ENCODE measurements at regions not wholly inside any gene's neighbourhood (a gene's known extent, or its start where the extent isn't known, plus 50 kb on each side); places are given as distances from the start of the nearest gene placed in this dataset.

DNA sequence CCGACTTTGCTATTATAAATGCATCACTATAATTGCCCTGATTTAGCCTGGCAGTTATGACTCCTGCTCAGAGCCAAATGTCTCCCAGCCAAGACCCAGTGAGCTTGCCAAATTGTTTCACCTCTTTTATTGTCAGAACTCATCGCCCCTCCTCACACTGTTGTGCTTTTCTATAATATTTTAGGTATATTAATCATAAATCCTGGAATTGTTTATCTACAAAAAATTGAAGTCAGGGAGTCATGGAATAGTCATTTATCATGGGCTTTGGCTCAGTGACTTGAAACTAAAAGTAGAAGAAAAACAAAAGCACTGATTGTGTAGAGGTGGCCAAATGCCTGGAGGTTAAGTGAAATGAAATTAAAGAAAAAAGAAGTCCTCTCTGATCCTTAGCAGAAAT lies 85.6 kb downstream of the PFDN4 start:
- no peaks in the 10 kb centered on the region for H3K36me3 ChIP-seq (ENCODE audit: insufficient read depth, low read length)
- WGBS: 95% methylated on average over 1 of the region's 2 CpGs
- no peak overlapping the region for H3K27ac ChIP-seq (ENCODE audit: low read depth, low read length)
- no peaks in the 10 kb centered on the region for H3K9me3 ChIP-seq (ENCODE audit: insufficient read depth, low read depth, low read length)
- no peak overlapping the region for H3K4me3 ChIP-seq (ENCODE audit: low read length)
- no peaks in the 10 kb centered on the region for H3K27me3 ChIP-seq (ENCODE audit: insufficient read depth, low read length)
- H3K4me1 ChIP-seq (ENCODE audit: insufficient read depth, low read length): peaks cover 20% of the 10 kb centered on the region
- H3K9ac ChIP-seq (ENCODE audit: low read depth, low read length): no peak overlapping the region

DNA sequence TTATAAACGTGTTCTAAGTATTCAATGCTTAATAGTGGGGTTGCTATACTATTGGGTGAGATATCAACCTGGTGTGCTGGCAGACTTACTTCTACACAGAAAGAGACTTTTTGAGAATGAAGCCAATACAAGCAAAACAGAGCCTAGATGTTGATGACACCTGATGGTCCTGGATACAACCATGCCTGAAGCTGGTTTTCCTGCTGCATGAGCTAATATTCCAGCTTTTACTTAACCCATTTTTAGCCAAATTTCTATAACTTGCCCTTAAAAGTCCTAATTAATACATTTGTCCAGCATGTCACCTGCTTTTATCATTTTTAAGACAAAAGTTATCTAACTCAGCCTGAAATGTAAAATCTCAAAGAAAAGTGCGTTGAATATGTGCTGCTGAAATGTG lies 86.2 kb downstream of the PFDN4 start:
- H3K4me3 ChIP-seq (ENCODE audit: low read length): no peak overlapping the region
- 100% methylated on average over 1 of the region's 2 CpGs for WGBS
- H3K9me3 ChIP-seq (ENCODE audit: insufficient read depth, low read depth, low read length): no peaks in the 10 kb centered on the region
- no peaks in the 10 kb centered on the region for H3K36me3 ChIP-seq (ENCODE audit: insufficient read depth, low read length)
- H3K9ac ChIP-seq (ENCODE audit: low read depth, low read length): no peak overlapping the region
- H3K27ac ChIP-seq (ENCODE audit: low read depth, low read length): no peak overlapping the region
- H3K27me3 ChIP-seq (ENCODE audit: insufficient read depth, low read length): no peaks in the 10 kb centered on the region
- peaks cover 20% of the 10 kb centered on the region for H3K4me1 ChIP-seq (ENCODE audit: insufficient read depth, low read length)

DNA sequence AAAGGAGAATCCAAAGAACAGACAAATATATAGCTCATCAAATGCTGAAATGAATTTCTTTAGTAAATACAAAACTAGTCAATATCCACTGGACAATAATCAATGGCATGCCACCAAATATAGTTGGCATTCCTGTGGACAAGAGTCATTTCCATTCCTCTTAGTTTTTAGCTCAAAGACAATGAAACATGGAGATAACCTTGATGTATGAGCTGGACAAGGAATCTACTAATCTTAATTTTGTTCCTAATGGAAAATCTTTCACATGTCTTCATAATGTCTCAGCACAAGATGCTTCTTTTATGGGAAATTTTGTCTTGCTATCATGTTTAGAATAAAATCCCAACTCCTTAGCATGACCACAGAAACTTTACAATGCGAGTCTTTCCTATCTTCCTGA lies 87.8 kb downstream of the PFDN4 start:
- Histone ChIP-seq H3K9ac (ENCODE audit: low read depth, low read length) (no peak overlapping the region), H3K36me3 (ENCODE audit: insufficient read depth, low read length) (no peaks in the 10 kb centered on the region), H3K27ac (ENCODE audit: low read depth, low read length) (no peak overlapping the region), H3K4me1 (ENCODE audit: insufficient read depth, low read length) (peaks cover 20% of the 10 kb centered on the region), H3K27me3 (ENCODE audit: insufficient read depth, low read length) (no peaks in the 10 kb centered on the region), H3K9me3 (ENCODE audit: insufficient read depth, low read depth, low read length) (no peaks in the 10 kb centered on the region), H3K4me3 (ENCODE audit: low read length) (no peak overlapping the region)
- WGBS: 94% methylated on average over 1 of the region's 1 CpG

DNA sequence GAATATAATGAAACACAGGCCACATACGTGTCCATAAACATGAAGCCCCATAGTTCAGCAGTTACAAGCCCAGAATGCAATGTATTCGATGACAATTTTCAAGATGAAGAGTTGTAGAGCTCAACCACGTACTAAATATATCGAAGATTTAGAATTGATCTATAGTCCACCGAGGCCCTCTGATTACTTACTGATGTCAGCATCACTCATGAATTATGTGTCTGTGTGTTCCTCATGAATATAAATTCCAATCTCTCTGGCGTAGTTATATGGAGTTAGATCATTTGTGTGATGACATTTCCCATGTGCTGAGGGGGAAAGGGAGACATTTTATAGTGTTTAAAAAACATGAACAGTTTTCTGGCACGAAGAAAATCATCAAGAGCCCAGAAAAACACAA lies 97.5 kb downstream of the PFDN4 start:
- Histone ChIP-seq H3K9ac (ENCODE audit: low read depth, low read length) (no peak overlapping the region), H3K27ac (ENCODE audit: low read depth, low read length) (no peak overlapping the region), H3K4me1 (ENCODE audit: insufficient read depth, low read length) (no peaks in the 10 kb centered on the region), H3K27me3 (ENCODE audit: insufficient read depth, low read length) (no peaks in the 10 kb centered on the region), H3K4me3 (ENCODE audit: low read length) (no peak overlapping the region), H3K36me3 (ENCODE audit: insufficient read depth, low read length) (no peaks in the 10 kb centered on the region), H3K9me3 (ENCODE audit: insufficient read depth, low read depth, low read length) (no peaks in the 10 kb centered on the region)
- 90% methylated on average over 7 of the region's 7 CpGs for WGBS

DNA sequence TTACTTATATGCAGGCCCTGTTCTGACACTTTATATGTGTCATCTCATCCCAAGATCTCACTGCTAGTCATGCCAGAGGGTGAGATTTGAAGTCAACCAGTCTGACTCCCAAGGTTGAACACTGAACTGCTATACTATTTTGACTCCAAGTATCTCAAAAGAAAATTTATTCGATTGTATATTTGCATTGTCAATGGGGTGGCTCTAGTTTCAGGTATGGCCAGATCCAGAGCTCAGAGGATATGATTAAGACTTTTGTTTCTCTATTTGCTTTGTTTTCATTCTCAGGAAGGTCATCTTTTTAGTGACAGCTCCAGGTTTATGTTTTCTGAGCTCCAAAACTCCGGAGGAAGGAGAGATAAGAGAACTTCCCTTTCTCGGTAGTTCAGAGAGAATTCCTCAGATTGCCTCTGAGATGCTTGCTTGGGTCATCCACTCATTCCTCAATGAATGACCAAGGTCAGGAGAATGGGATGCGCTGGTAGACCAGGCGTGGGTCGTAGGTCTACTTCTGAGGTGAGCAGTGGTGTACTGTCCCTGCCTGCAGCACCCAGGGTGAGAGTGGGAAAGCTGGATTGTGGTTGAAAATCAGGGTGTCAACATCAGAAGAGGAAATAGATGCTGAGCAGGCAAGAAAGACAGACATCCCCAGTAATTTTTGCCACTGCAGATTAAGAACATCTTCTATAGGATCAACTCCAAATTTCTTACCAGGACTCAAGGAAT lies 99.3 kb downstream of the PFDN4 start:
- no peak overlapping the region for H3K9ac ChIP-seq (ENCODE audit: low read depth, low read length)

DNA sequence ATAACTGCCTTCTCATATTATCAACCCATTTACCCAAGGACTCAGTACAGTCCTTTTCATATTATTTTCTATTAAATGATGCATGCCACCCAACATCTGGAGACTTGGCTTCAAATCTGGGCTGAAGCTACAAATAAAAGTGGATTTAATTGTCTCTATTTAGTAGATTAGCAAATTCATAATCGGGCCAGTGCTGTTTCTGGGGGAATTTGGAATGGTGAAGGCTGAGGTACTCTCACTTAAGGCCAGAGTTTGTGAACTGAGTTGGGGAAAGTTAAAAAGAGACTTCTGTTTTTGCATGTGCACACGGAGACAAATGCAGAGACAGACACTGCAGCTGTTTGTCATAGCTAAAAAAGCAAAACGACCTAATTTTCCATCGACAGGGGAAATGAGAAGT lies 100.9 kb downstream of the PFDN4 start:
- Histone ChIP-seq H3K9me3 (ENCODE audit: insufficient read depth, low read depth, low read length) (no peaks in the 10 kb centered on the region), H3K4me1 (ENCODE audit: insufficient read depth, low read length) (no peaks in the 10 kb centered on the region), H3K27ac (ENCODE audit: low read depth, low read length) (no peak overlapping the region), H3K9ac (ENCODE audit: low read depth, low read length) (no peak overlapping the region), H3K4me3 (ENCODE audit: low read length) (no peak overlapping the region), H3K27me3 (ENCODE audit: insufficient read depth, low read length) (no peaks in the 10 kb centered on the region), H3K36me3 (ENCODE audit: insufficient read depth, low read length) (no peaks in the 10 kb centered on the region)
- WGBS: 96% methylated on average over 4 of the region's 4 CpGs

More for the DNA sequence above, 99.3 kb downstream of the PFDN4 start:
- no peak overlapping the region for H3K4me3 ChIP-seq (ENCODE audit: low read length)
- no peaks in the 10 kb centered on the region for H3K27me3 ChIP-seq (ENCODE audit: insufficient read depth, low read length)
- 89% methylated on average over 6 of the region's 6 CpGs for WGBS
- no peaks in the 10 kb centered on the region for H3K9me3 ChIP-seq (ENCODE audit: insufficient read depth, low read depth, low read length)
- no peaks in the 10 kb centered on the region for H3K36me3 ChIP-seq (ENCODE audit: insufficient read depth, low read length)
- H3K4me1 ChIP-seq (ENCODE audit: insufficient read depth, low read length): no peaks in the 10 kb centered on the region
- H3K27ac ChIP-seq (ENCODE audit: low read depth, low read length): no peak overlapping the region

DNA sequence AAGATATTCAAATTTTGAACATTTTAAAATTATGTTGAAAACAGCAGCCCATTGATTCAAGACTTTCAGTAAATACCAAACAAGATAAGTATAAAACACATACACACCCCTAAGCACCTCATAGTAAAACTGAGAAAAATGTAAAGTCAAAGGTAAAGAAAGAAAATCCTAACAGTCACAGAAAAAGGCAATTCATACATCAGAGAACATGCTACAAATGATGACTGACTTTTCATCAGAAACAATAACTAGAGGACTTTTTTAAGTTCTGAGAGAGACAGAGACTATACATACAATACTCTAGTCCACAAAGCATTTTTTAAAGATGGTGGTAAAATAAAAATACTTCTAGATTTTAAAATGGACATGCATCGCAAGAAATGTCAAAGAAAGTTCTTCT lies 111.0 kb downstream of the PFDN4 start:
- H3K9ac ChIP-seq (ENCODE audit: low read depth, low read length): no peak overlapping the region
- H3K27me3 ChIP-seq (ENCODE audit: insufficient read depth, low read length): no peaks in the 10 kb centered on the region
- no peak overlapping the region for H3K27ac ChIP-seq (ENCODE audit: low read depth, low read length)
- H3K4me3 ChIP-seq (ENCODE audit: low read length): no peak overlapping the region
- no CpG with 5 or more reads among the region's 1 CpG for WGBS
- no peaks in the 10 kb centered on the region for H3K4me1 ChIP-seq (ENCODE audit: insufficient read depth, low read length)
- no peaks in the 10 kb centered on the region for H3K9me3 ChIP-seq (ENCODE audit: insufficient read depth, low read depth, low read length)
- H3K36me3 ChIP-seq (ENCODE audit: insufficient read depth, low read length): no peaks in the 10 kb centered on the region

DNA sequence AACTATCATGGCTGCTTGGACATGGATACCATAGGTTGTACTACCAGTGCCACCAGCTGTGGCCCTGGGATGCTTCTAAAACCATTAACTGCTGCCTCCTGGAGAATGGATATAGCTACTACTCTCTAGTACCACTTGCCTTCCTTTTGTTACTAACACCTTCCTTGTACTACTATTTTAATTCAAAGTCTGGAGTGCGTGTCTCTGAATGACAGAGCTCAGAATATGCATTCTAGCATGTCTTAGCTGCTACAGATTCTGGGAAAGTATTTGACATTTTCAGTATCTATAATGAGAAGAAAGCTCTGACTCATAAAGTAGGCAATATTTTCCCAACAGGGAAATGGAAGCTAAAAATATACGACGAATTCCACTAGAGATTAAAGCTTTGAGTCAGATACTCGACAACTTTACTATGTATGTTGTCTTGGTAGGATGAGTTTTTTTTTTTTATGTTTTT lies 112.3 kb downstream of the PFDN4 start:
- no peaks in the 10 kb centered on the region for H3K4me1 ChIP-seq (ENCODE audit: insufficient read depth, low read length)
- no peak overlapping the region for H3K4me3 ChIP-seq (ENCODE audit: low read length)
- no peaks in the 10 kb centered on the region for H3K9me3 ChIP-seq (ENCODE audit: insufficient read depth, low read depth, low read length)
- H3K27ac ChIP-seq (ENCODE audit: low read depth, low read length): no peak overlapping the region
- H3K36me3 ChIP-seq (ENCODE audit: insufficient read depth, low read length): no peaks in the 10 kb centered on the region
- no peaks in the 10 kb centered on the region for H3K27me3 ChIP-seq (ENCODE audit: insufficient read depth, low read length)
- no peak overlapping the region for H3K9ac ChIP-seq (ENCODE audit: low read depth, low read length)
- 95% methylated on average over 4 of the region's 4 CpGs for WGBS

DNA sequence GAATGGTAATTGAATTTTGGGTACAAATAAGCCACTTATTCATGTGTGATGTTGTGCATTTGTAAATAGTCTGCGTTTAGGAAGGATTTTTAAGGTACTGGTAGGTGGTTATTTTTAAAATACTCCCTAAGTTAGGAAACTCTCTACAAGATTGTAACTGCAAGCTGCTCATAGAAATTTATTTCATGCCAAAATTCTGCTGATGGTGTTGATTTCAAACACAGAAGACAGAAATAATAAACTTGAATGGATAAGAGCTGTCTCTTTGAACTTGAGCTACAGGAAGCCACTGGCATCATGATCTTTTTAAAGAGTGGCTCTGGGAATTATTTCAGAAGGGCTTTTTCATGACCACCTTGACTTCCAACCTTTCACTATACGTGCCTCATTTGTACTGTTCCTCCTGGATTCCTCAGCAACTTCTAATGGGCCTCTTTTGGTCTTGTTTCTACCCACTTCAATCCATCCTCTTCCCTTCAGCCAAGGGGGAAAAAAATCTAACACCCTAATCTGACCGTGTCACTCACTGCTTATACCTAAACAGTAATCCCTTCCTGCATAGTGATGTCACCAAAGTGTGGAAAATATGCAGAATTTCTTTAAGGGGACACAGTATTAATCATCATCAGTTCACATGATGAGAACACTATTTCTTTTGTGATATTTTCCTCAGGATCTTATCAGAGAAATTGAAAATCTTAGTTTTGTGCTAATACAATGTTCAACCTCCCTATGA lies 113.6 kb downstream of the PFDN4 start:
- Histone ChIP-seq H3K4me3 (ENCODE audit: low read length) (no peak overlapping the region), H3K9ac (ENCODE audit: low read depth, low read length) (no peak overlapping the region), H3K9me3 (ENCODE audit: insufficient read depth, low read depth, low read length) (no peaks in the 10 kb centered on the region), H3K4me1 (ENCODE audit: insufficient read depth, low read length) (no peaks in the 10 kb centered on the region), H3K36me3 (ENCODE audit: insufficient read depth, low read length) (no peaks in the 10 kb centered on the region), H3K27ac (ENCODE audit: low read depth, low read length) (no peak overlapping the region), H3K27me3 (ENCODE audit: insufficient read depth, low read length) (no peaks in the 10 kb centered on the region)
- 89% methylated on average over 2 of the region's 3 CpGs for WGBS

DNA sequence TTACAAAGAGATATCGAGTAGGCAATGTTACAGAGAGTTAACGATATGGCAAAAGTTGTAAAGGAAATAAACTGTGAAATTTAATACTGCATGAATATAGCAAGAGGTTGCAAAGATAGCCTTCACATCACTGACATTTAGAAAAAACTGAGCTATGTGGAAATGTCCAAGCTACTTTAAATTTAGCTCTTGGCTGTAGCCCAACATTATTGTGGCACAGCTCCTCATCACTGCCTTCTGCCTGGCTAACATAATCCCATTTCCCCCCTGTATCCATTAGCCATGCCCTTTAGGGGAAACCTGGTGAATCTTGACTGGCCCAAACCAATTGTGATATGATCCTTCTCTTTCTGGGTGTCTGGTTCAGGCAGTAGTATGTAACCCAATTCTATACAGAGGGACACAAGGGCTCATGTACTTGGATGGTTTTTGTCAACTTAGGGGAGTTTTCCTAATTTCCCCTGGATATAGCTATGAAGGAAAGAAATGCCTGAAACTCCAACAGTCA lies 115.4 kb downstream of the PFDN4 start:
- Histone ChIP-seq H3K4me1 (ENCODE audit: insufficient read depth, low read length) (no peaks in the 10 kb centered on the region), H3K36me3 (ENCODE audit: insufficient read depth, low read length) (no peaks in the 10 kb centered on the region), H3K27me3 (ENCODE audit: insufficient read depth, low read length) (no peaks in the 10 kb centered on the region), H3K9ac (ENCODE audit: low read depth, low read length) (no peak overlapping the region), H3K4me3 (ENCODE audit: low read length) (no peak overlapping the region), H3K9me3 (ENCODE audit: insufficient read depth, low read depth, low read length) (no peaks in the 10 kb centered on the region), H3K27ac (ENCODE audit: low read depth, low read length) (no peak overlapping the region)
- 93% methylated on average over 2 of the region's 2 CpGs for WGBS

DNA sequence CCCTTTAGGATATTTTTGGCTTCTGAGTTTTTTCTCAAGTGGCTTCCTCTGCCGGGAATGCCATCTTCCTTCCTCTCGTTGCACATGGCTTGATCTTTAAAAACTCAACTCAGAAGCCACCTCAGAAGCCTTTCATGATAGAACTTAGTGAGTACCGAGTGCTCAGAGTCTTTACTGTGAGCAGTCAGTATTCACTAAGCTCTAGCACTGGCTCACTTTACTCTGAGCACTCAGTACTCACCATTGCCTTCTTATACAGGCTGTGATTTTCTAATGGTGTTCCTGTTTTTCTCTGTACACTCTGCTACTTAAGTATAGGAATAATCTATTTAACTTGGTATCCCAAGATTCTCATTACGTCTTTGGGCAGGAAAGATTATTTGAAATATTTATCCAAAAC lies 116.2 kb downstream of the PFDN4 start:
- Histone ChIP-seq H3K4me1 (ENCODE audit: insufficient read depth, low read length) (no peaks in the 10 kb centered on the region), H3K27me3 (ENCODE audit: insufficient read depth, low read length) (no peaks in the 10 kb centered on the region), H3K4me3 (ENCODE audit: low read length) (no peak overlapping the region), H3K27ac (ENCODE audit: low read depth, low read length) (no peak overlapping the region), H3K9ac (ENCODE audit: low read depth, low read length) (no peak overlapping the region), H3K36me3 (ENCODE audit: insufficient read depth, low read length) (no peaks in the 10 kb centered on the region), H3K9me3 (ENCODE audit: insufficient read depth, low read depth, low read length) (no peaks in the 10 kb centered on the region)
- WGBS: 88% methylated on average over 4 of the region's 4 CpGs
